Liver (tissue), 3 donors: ENCODE measurements at regions not wholly inside any gene's neighbourhood (a gene's known extent, or its start where the extent isn't known, plus 50 kb on each side); places are given as distances from the start of the nearest gene placed in this dataset.

Experiments
- JUND ChIP-seq, 2 donors: IDR thresholded peaks; 2 replicates each; pipeline ENCODE4 v1.6.1; 2016; ENCODE audit warnings: antibody characterized with exemption in 2 of 2
- SP1 ChIP-seq: IDR thresholded peaks from 2 replicates; pipeline ENCODE4 v1.6.1; 2018; ENCODE audit warnings: antibody characterized with exemption, mild to moderate bottlenecking
- TAF1 ChIP-seq: conservative IDR thresholded peaks from 2 replicates; pipeline ENCODE4 v1.6.1; 2016; ENCODE audit warnings: antibody characterized with exemption, mild to moderate bottlenecking
- YY1 ChIP-seq: IDR thresholded peaks from 2 replicates; pipeline ENCODE4 v1.6.1; 2016; ENCODE audit warnings: antibody characterized with exemption, mild to moderate bottlenecking
- TF ChIP-seq, protein P1 (sequence below): fragments of 150-350 bp; IDR thresholded peaks from 2 replicates; pipeline ENCODE4 v1.5.1; 2017; ENCODE audit warnings: improper control_type of control experiment, low read depth, low read length; ENCODE audit not compliant: missing input control
- TF ChIP-seq, protein P2 (sequence below): IDR thresholded peaks from 2 replicates; pipeline ENCODE4 v1.6.1; 2016; ENCODE audit warnings: antibody characterized with exemption
- donor health status: healthy.
- donor health status: healthy.

DNA sequence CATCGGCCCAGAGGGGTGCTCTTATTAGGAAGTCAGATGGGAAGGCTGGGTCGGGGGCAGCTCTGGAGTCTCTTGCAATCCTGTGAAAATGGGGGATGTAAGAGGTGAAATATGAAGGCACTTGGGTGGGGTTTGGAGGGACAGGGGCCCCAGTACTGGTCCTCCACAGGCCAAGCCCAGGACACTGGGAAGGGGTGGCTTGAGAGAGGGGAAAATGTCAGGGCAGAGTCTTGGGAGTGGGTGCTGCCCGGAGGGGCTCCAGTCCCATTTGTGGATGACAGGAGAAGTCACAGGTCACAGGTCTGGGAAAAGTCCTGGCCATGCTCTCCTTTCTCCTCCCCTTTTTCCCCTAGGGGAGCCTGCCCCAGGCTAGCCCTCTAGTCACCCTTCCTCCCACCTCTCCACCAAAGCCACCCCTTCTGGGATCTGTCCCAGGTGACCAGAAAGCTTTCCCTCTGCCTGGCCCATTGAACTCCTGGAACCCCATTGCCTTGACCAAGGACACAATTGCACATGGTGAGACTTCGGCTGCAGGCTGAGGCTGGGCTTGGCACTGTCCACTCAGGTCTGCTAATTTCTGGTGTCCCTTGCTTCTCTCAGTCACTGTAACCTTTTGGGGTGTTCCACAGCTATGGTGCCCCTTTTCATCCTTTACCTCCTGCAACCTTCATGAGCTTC is 1465.0 kb downstream of the TBC1D22A start:
- TF ChIP-seq YY1 (no peak), JUND (IDR thresholded peaks at IDR 0.05) (no peak), SP1 (no peak), TAF1 (no peak)
- TF ChIP-seq, protein P1, sequence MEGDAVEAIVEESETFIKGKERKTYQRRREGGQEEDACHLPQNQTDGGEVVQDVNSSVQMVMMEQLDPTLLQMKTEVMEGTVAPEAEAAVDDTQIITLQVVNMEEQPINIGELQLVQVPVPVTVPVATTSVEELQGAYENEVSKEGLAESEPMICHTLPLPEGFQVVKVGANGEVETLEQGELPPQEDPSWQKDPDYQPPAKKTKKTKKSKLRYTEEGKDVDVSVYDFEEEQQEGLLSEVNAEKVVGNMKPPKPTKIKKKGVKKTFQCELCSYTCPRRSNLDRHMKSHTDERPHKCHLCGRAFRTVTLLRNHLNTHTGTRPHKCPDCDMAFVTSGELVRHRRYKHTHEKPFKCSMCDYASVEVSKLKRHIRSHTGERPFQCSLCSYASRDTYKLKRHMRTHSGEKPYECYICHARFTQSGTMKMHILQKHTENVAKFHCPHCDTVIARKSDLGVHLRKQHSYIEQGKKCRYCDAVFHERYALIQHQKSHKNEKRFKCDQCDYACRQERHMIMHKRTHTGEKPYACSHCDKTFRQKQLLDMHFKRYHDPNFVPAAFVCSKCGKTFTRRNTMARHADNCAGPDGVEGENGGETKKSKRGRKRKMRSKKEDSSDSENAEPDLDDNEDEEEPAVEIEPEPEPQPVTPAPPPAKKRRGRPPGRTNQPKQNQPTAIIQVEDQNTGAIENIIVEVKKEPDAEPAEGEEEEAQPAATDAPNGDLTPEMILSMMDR, result no peak
- TF ChIP-seq, protein P2, sequence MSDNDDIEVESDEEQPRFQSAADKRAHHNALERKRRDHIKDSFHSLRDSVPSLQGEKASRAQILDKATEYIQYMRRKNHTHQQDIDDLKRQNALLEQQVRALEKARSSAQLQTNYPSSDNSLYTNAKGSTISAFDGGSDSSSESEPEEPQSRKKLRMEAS, result no peak
